ENCODE measurements at regions not wholly inside any gene's neighbourhood (a gene's known extent, or its start where the extent isn't known, plus 50 kb on each side); places are given as distances from the start of the nearest gene placed in this dataset.

DNA sequence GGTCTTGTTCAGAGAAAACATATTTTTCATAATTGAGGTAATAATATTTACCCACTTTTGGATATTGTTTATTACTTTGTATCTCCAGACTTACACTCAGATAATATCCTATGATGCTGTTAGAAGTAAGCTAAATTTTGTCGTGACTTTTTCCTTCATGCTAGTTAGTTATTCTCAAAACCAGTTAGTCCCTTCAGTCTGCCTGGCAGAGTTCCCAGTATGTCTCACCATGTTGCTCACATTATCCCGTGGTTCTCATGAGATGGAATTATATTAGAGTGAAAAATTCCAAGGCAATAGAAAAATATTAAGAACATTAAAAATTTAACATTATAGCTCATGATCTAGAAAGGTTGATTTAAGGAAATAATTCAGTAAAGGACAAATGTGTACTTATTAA is 81.5 kb upstream of the SMIM30 start:
- H4K20me1 ChIP-seq (ENCODE audit: insufficient read depth, low read length): no peaks in the 10 kb centered on the region

GRCh38 chr7:113199136-113199535 is 80.8 kb upstream of the SMIM30 start:
- CTCF ChIA-PET (ENCODE audit: unreplicated experiment): no interaction called here
- intact Hi-C loops (cut with micrococcal nuclease; ENCODE audit: unreplicated experiment): no loop called here
- Histone ChIP-seq H3K36me3 (ENCODE audit: insufficient read depth, low read length) (no peaks in the 10 kb centered on the region), H4K20me1 (ENCODE audit: insufficient read depth, low read length) (no peaks in the 10 kb centered on the region), H3K27ac (ENCODE audit: low read depth, low read length, poor library complexity, severe bottlenecking) (no peak overlapping the region), H3K79me2 (ENCODE audit: insufficient read depth, low read depth, low read length) (no peaks in the 10 kb centered on the region), H3K9me2 (ENCODE audit: insufficient read depth, low read length) (no peaks in the 10 kb centered on the region), H3K4me2 (ENCODE audit: low read length) (no peak overlapping the region), H3K4me1 (ENCODE audit: insufficient read depth, low read length, poor library complexity, severe bottlenecking) (no peaks in the 10 kb centered on the region), H3K4me3 (ENCODE audit: low read depth, low read length, poor library complexity, severe bottlenecking) (no peak overlapping the region), H3K9me3 (ENCODE audit: low read length) (no peaks in the 10 kb centered on the region), H2AFZ (ENCODE audit: low read length) (no peak overlapping the region)
- BruUV-seq (replicated peaks): no TSS peak
- no peak for DNase-seq (ENCODE audit: low spot score)
- POLR2A ChIA-PET: no interaction called here
- TF ChIP-seq EZH2phosphoT487 (IDR thresholded peaks at IDR 0.05; ENCODE audit: borderline replicate concordance, low read depth, low read length) (no peak), CTCF (conservative IDR thresholded peaks at IDR 0.05; ENCODE audit: low read length) (no peak)

More for the DNA sequence above, 81.5 kb upstream of the SMIM30 start:
- DNase-seq (ENCODE audit: low spot score): no peak
- Histone ChIP-seq H3K36me3 (ENCODE audit: insufficient read depth, low read length) (no peaks in the 10 kb centered on the region), H3K4me3 (ENCODE audit: low read depth, low read length, poor library complexity, severe bottlenecking) (no peak overlapping the region), H3K9me2 (ENCODE audit: insufficient read depth, low read length) (no peaks in the 10 kb centered on the region), H3K79me2 (ENCODE audit: insufficient read depth, low read depth, low read length) (no peaks in the 10 kb centered on the region), H3K9me3 (ENCODE audit: low read length) (no peaks in the 10 kb centered on the region), H3K4me1 (ENCODE audit: insufficient read depth, low read length, poor library complexity, severe bottlenecking) (no peaks in the 10 kb centered on the region), H3K4me2 (ENCODE audit: low read length) (no peak overlapping the region), H2AFZ (ENCODE audit: low read length) (no peak overlapping the region), H3K27ac (ENCODE audit: low read depth, low read length, poor library complexity, severe bottlenecking) (no peak overlapping the region)
- POLR2A ChIA-PET: interaction anchor here (0.6 to 0.9 kb wide), 4 partner anchors 87 to 222 kb away, joined by 3 to 6 read pairs (median 3); no protein-coding TSS in a partner anchor
- intact Hi-C loops (cut with micrococcal nuclease; ENCODE audit: unreplicated experiment): no loop called here
- BruUV-seq (replicated peaks): no TSS peak
- no peak for TF ChIP-seq CTCF (conservative IDR thresholded peaks at IDR 0.05; ENCODE audit: low read length)
- TF ChIP-seq EZH2phosphoT487 (IDR thresholded peaks at IDR 0.05; ENCODE audit: borderline replicate concordance, low read depth, low read length): no peak
- CTCF ChIA-PET (ENCODE audit: unreplicated experiment): interaction anchor here (0.5 kb wide), 1 partner anchor 606 kb away, joined by 3 read pairs; no protein-coding TSS in a partner anchor

GRCh38 chr7:113198226-113198625 is 79.9 kb upstream of the SMIM30 start:
- Histone ChIP-seq H3K27ac (ENCODE audit: low read depth, low read length, poor library complexity, severe bottlenecking) (no peak overlapping the region), H3K4me3 (ENCODE audit: low read depth, low read length, poor library complexity, severe bottlenecking) (no peak overlapping the region), H3K79me2 (ENCODE audit: insufficient read depth, low read depth, low read length) (no peaks in the 10 kb centered on the region), H3K4me1 (ENCODE audit: insufficient read depth, low read length, poor library complexity, severe bottlenecking) (no peaks in the 10 kb centered on the region), H3K9me3 (ENCODE audit: low read length) (no peaks in the 10 kb centered on the region), H3K4me2 (ENCODE audit: low read length) (no peak overlapping the region), H3K9me2 (ENCODE audit: insufficient read depth, low read length) (no peaks in the 10 kb centered on the region), H4K20me1 (ENCODE audit: insufficient read depth, low read length) (no peaks in the 10 kb centered on the region), H3K36me3 (ENCODE audit: insufficient read depth, low read length) (no peaks in the 10 kb centered on the region), H2AFZ (ENCODE audit: low read length) (no peak overlapping the region)
- POLR2A ChIA-PET: interaction anchor here (1.0 kb wide), 1 partner anchor 14 kb away, joined by 3 read pairs; no protein-coding TSS in a partner anchor
- BruUV-seq (replicated peaks): no TSS peak
- CTCF ChIA-PET (ENCODE audit: unreplicated experiment): no interaction called here
- TF ChIP-seq EZH2phosphoT487 (IDR thresholded peaks at IDR 0.05; ENCODE audit: borderline replicate concordance, low read depth, low read length) (no peak), CTCF (conservative IDR thresholded peaks at IDR 0.05; ENCODE audit: low read length) (no peak)
- intact Hi-C loops (cut with micrococcal nuclease; ENCODE audit: unreplicated experiment): no loop called here
- DNase-seq (ENCODE audit: low spot score): no peak

Data from OCI-LY7 (cell line).